ENCODE measurements at regions not wholly inside any gene's neighbourhood (a gene's known extent, or its start where the extent isn't known, plus 50 kb on each side); places are given as distances from the start of the nearest gene placed in this dataset.
"Not testable (repeated sequence)": the region's sequence is repeated elsewhere in the genome, so short reads cannot be mapped to it uniquely, and the experiment has no call there.

GRCh38 chr1:30164693-30165092 lies 558.7 kb downstream of the MATN1 start:
- DNase-seq: no peak

GRCh38 chr1:30162565-30162964 lies 560.8 kb downstream of the MATN1 start:
- no peak for DNase-seq

- no peak for DNase-seq
Observed at GRCh38 chr1:30161953-30162352, 561.4 kb downstream of the MATN1 start.

GRCh38 chr1:30160999-30161689 lies 562.2 kb downstream of the MATN1 start:
- no peak for DNase-seq

- no peak for DNase-seq
Observed at GRCh38 chr1:30159015-30159414, 564.4 kb downstream of the MATN1 start.

- DNase-seq: not testable (repeated sequence)
Observed at GRCh38 chr1:30155698-30156097, 567.7 kb downstream of the MATN1 start.

- not testable (repeated sequence) for DNase-seq
Observed at GRCh38 chr1:30155253-30155652, 568.1 kb downstream of the MATN1 start.

- DNase-seq: no peak
Observed at GRCh38 chr1:30153743-30154449, 569.5 kb downstream of the MATN1 start.

- no peak for DNase-seq
Observed at GRCh38 chr1:30151826-30152225, 571.6 kb downstream of the MATN1 start.

GRCh38 chr1:30151119-30151518 lies 572.3 kb downstream of the MATN1 start:
- DNase-seq: no peak

- DNase-seq: no peak
Observed at GRCh38 chr1:30149226-30149625, 574.2 kb downstream of the MATN1 start.

GRCh38 chr1:30148676-30149075 lies 574.7 kb downstream of the MATN1 start:
- no peak for DNase-seq

- DNase-seq: no peak
Observed at GRCh38 chr1:30147188-30147587, 576.2 kb downstream of the MATN1 start.

GRCh38 chr1:30146448-30146847 lies 576.9 kb downstream of the MATN1 start:
- no peak for DNase-seq

GRCh38 chr1:30145723-30146303 lies 577.6 kb downstream of the MATN1 start:
- no peak for DNase-seq

GRCh38 chr1:30144831-30145230 lies 578.6 kb downstream of the MATN1 start:
- DNase-seq: no peak

GRCh38 chr1:30143517-30143916 lies 579.9 kb downstream of the MATN1 start:
- DNase-seq: no peak

- no peak for DNase-seq
Observed at GRCh38 chr1:30140566-30140965, 582.8 kb downstream of the MATN1 start.

- DNase-seq: no peak
Observed at GRCh38 chr1:30138891-30139290, 584.5 kb downstream of the MATN1 start.

- DNase-seq: no peak
Observed at GRCh38 chr1:30137001-30137400, 586.4 kb downstream of the MATN1 start.

- DNase-seq: no peak
Observed at GRCh38 chr1:30135698-30136097, 587.7 kb downstream of the MATN1 start.

GRCh38 chr1:30134466-30135217 lies 588.7 kb downstream of the MATN1 start:
- no peak for DNase-seq

- DNase-seq: no peak
Observed at GRCh38 chr1:30133414-30134055, 589.9 kb downstream of the MATN1 start.

Data from NCI-H1048 (cell line).